NCI-H2171 (cell line): ENCODE measurements at regions not wholly inside any gene's neighbourhood (a gene's known extent, or its start where the extent isn't known, plus 50 kb on each side); places are given as distances from the start of the nearest gene placed in this dataset.
A peak's percentile ranks its signal among the peaks of the same experiment; 100 is the strongest.

Experiments used
- DNase-seq: peaks from one replicate; lab custom pipeline; 2025; lab: John Stamatoyannopoulos, UW

DNA sequence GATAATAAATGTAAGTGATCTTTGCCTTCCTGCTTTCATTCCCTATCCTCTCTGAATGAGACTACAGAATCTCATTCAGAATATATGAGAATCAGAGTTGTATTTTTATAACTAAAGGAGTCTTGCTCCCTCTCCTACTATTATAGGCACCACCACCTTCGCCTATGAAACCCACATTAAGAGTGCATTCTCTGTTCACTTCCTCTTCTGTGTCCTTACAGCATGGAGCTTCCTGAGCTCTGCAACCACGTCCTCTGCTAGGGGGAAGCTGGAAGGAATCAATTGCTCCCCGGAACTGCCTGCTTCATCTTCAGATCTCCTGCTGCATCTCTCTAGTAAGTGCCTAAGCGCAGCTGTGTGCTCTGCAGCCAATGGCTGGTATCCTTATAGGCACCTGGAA is 820.7 kb downstream of the GRID1 start:
- DNase-seq = no peak

DNA sequence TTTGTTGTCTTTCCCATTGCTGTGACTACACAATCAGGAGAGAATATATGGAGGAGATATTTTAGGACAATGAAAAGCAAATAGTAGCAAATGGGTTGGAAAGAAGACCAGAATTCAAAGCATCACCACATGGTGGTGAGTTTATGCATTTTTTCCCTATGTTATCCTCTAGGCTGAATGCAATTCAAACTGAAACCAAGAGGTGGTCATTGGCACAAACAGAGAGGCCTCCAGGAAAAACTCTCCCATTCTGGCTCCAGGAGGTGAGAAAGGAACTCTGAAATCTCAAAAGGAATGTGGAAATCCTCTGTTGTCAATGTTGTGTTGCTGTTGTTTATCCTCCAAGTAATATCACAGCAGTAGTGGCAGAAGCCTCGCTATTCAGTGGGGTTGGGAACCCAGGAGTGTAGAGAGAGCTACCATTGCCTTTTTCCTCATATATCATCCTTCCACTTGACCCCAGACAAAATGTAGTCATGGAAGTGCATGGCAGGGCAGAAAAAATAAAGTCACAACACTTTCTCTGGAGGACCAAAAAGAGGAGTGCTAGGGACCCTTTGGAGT is 819.1 kb downstream of the GRID1 start:
- no peak for DNase-seq

DNA sequence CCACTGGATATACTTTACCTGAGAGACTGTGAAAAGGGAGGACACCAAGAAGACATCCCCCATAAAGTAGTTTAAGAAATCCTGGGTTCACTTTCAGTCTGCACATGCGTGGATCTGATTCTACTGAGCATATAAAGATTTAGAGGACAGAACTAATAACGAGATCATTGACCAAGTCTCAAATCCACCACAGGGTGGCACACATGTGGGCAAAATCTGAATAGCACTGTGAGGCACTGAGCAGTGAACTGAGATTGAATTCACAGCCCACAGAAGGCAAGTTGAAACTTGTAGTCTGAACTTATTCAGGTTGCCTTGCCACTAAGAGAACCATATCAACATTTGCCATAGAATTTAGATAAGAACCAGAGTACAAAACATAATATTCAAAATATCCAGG is 818.6 kb downstream of the GRID1 start:
- DNase-seq = peak; percentile 38
